WI38 (cell line): ENCODE measurements at regions not wholly inside any gene's neighbourhood (a gene's known extent, or its start where the extent isn't known, plus 50 kb on each side); places are given as distances from the start of the nearest gene placed in this dataset.
"Not testable (repeated sequence)": the region's sequence is repeated elsewhere in the genome, so short reads cannot be mapped to it uniquely, and the experiment has no call there.

Experiments
- H3K4me3 ChIP-seq: 2 replicates; pipeline ENCODE4 v1.5.1; 2011; ENCODE audit warnings: low read depth, mild to moderate bottlenecking, control low read depth, low read length
- TF ChIP-seq, protein P1 (sequence below): IDR thresholded peaks from 2 replicates; pipeline ENCODE4 v1.5.1; 2012; ENCODE audit warnings: low read depth, mild to moderate bottlenecking, control low read depth, low read length

DNA sequence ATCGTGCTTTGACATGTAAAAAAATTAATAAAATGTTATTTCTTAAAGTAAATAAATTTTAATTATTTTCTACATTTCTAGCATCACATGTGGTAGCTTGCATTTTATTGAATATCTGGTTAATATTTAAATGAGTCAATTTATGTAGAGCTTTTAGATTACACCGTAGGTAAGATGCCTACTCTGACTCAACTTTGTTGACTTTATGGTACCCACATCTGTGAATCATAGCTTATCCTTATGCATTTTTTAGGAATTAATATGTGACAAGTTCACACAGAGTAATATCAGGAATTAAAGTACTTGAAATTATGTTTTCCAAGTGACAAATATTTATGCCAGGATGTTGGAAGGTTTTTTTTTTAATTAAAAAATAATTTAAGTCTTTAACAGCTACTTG lies 120.7 kb downstream of the LEPR start:
- TF ChIP-seq, protein P1, sequence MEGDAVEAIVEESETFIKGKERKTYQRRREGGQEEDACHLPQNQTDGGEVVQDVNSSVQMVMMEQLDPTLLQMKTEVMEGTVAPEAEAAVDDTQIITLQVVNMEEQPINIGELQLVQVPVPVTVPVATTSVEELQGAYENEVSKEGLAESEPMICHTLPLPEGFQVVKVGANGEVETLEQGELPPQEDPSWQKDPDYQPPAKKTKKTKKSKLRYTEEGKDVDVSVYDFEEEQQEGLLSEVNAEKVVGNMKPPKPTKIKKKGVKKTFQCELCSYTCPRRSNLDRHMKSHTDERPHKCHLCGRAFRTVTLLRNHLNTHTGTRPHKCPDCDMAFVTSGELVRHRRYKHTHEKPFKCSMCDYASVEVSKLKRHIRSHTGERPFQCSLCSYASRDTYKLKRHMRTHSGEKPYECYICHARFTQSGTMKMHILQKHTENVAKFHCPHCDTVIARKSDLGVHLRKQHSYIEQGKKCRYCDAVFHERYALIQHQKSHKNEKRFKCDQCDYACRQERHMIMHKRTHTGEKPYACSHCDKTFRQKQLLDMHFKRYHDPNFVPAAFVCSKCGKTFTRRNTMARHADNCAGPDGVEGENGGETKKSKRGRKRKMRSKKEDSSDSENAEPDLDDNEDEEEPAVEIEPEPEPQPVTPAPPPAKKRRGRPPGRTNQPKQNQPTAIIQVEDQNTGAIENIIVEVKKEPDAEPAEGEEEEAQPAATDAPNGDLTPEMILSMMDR = no peak
- no peak overlapping the region for H3K4me3 ChIP-seq

DNA sequence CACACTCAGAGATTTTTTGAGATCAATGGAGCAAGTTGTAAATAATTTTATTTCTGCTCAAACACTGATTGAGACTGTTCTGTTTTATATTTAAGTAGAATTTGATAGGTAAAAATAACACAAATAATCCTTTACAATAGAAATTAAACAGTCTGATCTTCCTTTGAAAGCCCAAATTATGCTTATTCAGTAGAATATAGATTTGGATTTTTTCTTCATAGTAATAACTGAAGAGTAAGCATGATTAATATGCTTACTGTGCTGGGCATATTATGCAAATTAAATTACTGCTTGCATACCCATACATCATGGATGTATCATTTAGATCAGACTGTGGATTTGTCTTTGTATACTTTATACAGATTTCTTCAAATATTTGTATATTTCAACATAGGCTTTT lies 121.4 kb downstream of the LEPR start:
- H3K4me3 ChIP-seq = no peak overlapping the region
- TF ChIP-seq, protein P1 = no peak

DNA sequence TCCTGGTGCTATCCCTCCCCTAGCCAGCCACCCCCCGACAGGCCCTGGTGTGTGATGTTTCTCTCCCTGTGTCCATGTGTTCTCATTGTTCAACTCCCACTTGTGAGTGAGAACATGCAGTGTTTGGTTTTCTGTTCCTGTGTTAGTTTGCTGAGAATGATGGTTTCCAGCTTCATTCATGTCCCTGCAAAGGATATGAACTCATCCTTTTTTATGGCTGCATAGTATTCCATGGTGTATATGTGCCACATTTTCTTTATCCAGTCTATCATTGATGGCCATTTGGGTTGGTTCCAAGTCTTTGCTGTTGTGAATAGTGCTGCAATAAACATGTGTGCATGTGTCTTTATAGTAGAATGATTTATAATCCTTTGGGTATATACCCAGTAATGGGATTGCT lies 122.1 kb downstream of the LEPR start:
- H3K4me3 ChIP-seq = not testable (repeated sequence)

DNA sequence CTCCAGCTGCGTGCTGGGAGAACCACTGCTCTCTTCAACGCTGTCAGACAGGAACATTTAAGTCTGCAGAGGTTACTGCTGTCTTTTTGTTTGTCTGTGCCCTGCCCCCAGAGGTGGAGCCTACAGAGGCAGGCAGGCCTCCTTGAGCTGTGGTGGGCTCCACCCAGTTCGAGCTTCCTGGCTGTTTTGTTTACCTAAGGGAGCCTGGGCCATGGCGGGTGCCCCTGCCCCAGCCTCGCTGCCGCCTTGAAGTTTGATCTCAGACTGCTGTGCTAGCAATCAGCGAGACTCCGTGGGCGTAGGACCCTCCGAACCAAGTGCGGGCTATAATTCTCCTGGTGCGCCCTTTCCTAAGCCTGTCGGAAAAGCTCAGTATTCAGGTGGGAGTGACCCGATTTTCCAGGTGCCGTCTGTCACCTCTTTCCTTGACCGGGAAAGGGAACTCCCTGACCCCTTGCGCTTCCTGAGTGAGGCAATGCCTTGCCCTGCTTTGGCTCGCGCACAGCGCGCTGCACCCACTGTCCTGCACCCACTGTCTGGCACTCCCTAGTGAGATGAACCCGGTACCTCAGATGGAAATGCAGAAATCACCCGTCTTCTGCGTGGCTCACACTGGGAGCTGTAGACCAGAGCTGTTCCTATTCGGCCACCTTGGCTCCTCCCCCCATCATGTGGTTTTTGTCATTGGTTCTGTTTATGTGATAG lies 130.0 kb downstream of the LEPR start:
- H3K4me3 ChIP-seq = not testable (repeated sequence)

DNA sequence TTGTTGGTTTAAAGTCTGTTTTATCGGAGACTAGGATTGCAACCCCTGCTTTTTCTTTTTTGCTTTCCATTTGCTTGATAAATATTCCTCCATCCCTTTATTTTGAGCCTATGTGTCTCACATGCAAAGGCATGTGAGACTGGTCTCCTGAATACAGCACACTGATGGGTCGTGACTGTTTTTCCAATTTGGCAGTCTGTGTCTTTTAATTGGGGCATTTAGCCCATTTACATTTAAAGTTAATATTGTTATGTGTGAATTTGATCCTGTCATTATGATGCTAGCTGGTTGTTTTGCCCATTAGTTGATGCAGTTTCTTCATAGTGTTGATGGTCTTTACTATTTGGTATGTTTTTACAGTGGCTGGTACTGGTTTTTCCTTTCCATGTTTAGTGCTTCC lies 132.0 kb downstream of the LEPR start:
- not testable (repeated sequence) for H3K4me3 ChIP-seq

DNA sequence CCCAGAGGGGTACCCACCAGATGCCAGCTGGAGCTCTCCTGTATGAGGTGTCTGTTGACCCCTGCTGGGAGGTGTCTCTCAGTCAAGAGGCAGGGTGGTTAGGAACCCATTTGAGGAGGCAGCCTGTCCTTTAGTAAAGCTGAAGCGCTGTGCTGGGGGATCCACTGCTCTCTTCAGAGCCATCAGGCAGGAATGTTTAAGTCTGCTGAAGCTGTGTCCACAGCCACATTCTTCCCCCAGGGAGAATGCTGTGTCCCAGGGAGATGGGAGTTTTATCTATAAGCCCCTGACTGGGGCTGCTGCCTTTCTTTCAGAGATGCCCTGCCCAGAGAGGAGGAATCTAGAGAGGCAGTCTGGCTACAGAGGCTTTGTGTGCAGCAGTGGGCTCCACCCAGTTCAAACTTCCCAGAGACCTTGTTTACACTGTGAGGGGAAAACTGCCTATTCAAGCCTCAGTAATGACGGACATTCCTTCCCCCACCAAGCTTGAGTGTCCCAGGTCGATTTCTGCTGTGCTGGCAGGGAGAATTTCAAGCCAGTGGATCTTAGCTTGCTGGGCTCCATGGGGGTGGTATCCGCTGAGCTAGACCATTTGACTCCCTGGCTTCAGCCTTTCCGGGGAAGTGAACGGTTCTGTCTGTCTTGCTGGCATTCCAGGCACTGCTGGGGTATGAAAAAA lies 133.8 kb downstream of the LEPR start:
- not testable (repeated sequence) for H3K4me3 ChIP-seq

DNA sequence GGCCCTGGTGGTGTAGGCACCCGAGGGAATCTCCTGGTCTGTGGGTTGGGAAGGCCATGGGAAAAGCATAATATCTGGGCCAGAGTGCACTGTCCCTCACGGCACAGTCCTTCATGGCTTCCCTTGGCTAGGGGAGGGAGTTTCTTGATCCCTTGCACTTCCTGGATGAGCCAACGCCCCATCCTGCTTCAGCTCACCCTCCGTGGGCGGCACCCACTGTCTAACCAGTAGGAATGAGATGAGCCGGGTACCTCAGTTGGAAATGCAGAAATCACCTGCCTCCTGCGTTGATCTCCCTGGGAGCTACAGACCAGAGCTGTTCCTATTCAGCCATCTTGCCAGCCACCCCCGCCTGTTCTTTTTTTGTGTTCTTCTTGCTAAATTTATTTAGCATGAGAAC lies 134.4 kb downstream of the LEPR start:
- no peak overlapping the region for H3K4me3 ChIP-seq
- TF ChIP-seq, protein P1 = no peak

DNA sequence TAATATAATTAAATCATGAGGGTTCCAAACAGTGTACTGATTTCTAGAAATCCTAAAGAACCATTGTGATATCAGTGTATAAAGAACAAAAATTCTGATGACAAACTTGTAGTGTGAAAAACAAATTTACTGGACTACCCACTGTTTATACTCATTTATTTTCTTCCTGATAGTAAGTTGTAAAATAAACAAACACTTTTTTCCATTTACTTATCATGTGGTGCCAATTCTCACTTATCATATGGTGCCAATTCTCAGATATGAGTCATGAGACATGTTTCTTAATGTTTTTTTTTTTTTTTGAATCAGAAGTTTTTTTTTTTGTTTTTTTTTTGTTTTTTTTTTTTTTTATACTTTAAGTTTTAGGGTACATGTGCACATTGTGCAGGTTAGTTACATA lies 137.7 kb downstream of the LEPR start:
- TF ChIP-seq, protein P1 = no peak
- H3K4me3 ChIP-seq = no peak overlapping the region

DNA sequence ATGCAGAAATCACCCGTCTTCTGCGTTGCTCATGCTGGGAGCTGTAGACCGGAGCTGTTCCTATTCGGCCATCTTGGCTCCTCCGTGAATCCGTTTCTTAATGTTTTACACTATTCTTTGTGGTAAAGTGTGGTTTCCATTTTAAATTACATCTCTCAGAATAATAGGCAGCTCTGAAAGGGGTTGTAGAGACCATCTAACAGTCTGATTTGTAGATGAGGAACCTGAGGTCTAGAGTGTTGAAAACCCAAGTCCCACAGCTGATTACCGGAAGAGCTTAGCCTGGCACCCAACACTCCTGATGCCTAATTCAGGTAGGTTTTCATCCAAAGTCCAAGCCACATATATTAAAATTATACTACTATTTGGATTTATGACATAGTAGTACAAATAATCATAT lies 144.0 kb downstream of the LEPR start:
- no peak overlapping the region for H3K4me3 ChIP-seq
- TF ChIP-seq, protein P1 = no peak
